K562 (cell line): ENCODE measurements at regions not wholly inside any gene's neighbourhood (a gene's known extent, or its start where the extent isn't known, plus 50 kb on each side); places are given as distances from the start of the nearest gene placed in this dataset.

ENCODE experiments used
- C11orf30 ChIP-seq: fragments of 450-650 bp; IDR thresholded peaks from 2 replicates; pipeline ENCODE4 v1.6.1; 2016; ENCODE audit warnings: low read depth, mild to moderate bottlenecking
- CBX3 ChIP-seq, 2 experiments: IDR thresholded peaks; 1 replicate in 1 of 2; 2 replicates in 1 of 2; pipeline ENCODE4 v1.6.1; 2012; ENCODE audit warnings: inconsistent platforms in 2 of 2, low read length in 2 of 2, borderline replicate concordance in 1 of 2, control low read depth in 1 of 2
- CHD4 ChIP-seq: fragments of 200-600 bp; sonication (generic); IDR thresholded peaks from 3 replicates; pipeline ENCODE4 v1.6.1; 2012; ENCODE audit warnings: low read depth, mild to moderate bottlenecking, mixed read lengths, low read length, inconsistent platforms; ENCODE audit not compliant: insufficient read depth, insufficient replicate concordance, poor library complexity, severe bottlenecking
- E2F5 ChIP-seq: sonication (generic); formaldehyde crosslinking; IDR thresholded peaks from 2 replicates; pipeline ENCODE4 v1.8.0; 2022; ENCODE audit warnings: mild to moderate bottlenecking, missing genetic modification reagents
- FOSL1 ChIP-seq: fragments of 200-800 bp; sonication (Bioruptor generic); conservative IDR thresholded peaks from 2 replicates; pipeline ENCODE4 v1.6.1; 2016; ENCODE audit warnings: missing genetic modification characterization, missing compliant biosample characterization
- GTF2E2 ChIP-seq: fragments of 200-800 bp; sonication (Bioruptor generic); IDR thresholded peaks from 2 replicates; pipeline ENCODE4 v1.6.1; 2016; ENCODE audit warnings: missing genetic modification characterization, missing compliant biosample characterization
- GTF2F1 ChIP-seq: IDR thresholded peaks from 2 replicates; pipeline ENCODE4 v1.6.1; 2011; ENCODE audit warnings: low read depth, low read length, improper control_type of control experiment
- HBP1 ChIP-seq: fragments of 450-650 bp; formaldehyde crosslinking; IDR thresholded peaks from 2 replicates; pipeline ENCODE4 v1.4.0; 2022; ENCODE audit warnings: missing genetic modification characterization
- HDAC6 ChIP-seq: IDR thresholded peaks from 2 replicates; pipeline ENCODE4 v1.6.1; 2012; ENCODE audit warnings: low read depth, mild to moderate bottlenecking, control low read depth, inconsistent platforms, low read length, moderate library complexity
- IRF1 ChIP-seq: sonication (generic); formaldehyde crosslinking; IDR thresholded peaks from 2 replicates; pipeline ENCODE4 v1.8.0; 2022; ENCODE audit warnings: missing genetic modification reagents, mild to moderate bottlenecking, borderline replicate concordance
- MAFF ChIP-seq: IDR thresholded peaks from 2 replicates; pipeline ENCODE4 v1.6.1; 2012; ENCODE audit warnings: low read length, improper control_type of control experiment
- MITF ChIP-seq: IDR thresholded peaks from 2 replicates; pipeline ENCODE4 v1.6.1; 2014; ENCODE audit warnings: antibody characterized with exemption
- MXI1 ChIP-seq: IDR thresholded peaks from 2 replicates; pipeline ENCODE4 v1.6.1; 2011; ENCODE audit warnings: low read depth, mild to moderate bottlenecking, improper control_type of control experiment, low read length
- MYC ChIP-seq, 2 experiments: fragments of 250-450 bp in 1 of 2; sonication (Bioruptor Pico) in 1 of 2; IDR thresholded peaks; 2 replicates each; pipeline versions ENCODE4 v1.5.1 to v1.6.1; 2012 to 2021; ENCODE audit warnings: low read depth in 2 of 2, borderline replicate concordance in 1 of 2, improper control_type of control experiment in 1 of 2, low read length in 1 of 2, mild to moderate bottlenecking in 1 of 2, moderate library complexity in 1 of 2
- NFXL1 ChIP-seq: fragments of 450-650 bp; formaldehyde crosslinking; IDR thresholded peaks from 2 replicates; pipeline ENCODE4 v1.4.0; 2021; ENCODE audit warnings: mild to moderate bottlenecking
- PYGO2 ChIP-seq: fragments of 450-650 bp; IDR thresholded peaks from 2 replicates; pipeline ENCODE4 v1.6.1; 2016; ENCODE audit warnings: mild to moderate bottlenecking, missing genetic modification characterization, moderate library complexity, missing compliant biosample characterization
- RBFOX2 ChIP-seq: fragments of 200-400 bp; formaldehyde crosslinking; IDR thresholded peaks from 2 replicates; pipeline ENCODE4 v1.6.1; 2017; ENCODE audit warnings: low read depth, mild to moderate bottlenecking, low read length, moderate library complexity
- SETDB1 ChIP-seq: IDR thresholded peaks from one replicate; pipeline ENCODE4 v1.6.1; 2012; ENCODE audit warnings: low read length, control low read depth, inconsistent platforms
- SMARCA4 ChIP-seq: fragments of 450-650 bp; IDR thresholded peaks from 2 replicates; pipeline ENCODE4 v1.6.1; 2016
- TRIM25 ChIP-seq: fragments of 450-650 bp; IDR thresholded peaks from 2 replicates; pipeline ENCODE4 v1.7.0; 2016; ENCODE audit warnings: borderline replicate concordance
- ZNF212 ChIP-seq: fragments of 450-650 bp; formaldehyde crosslinking; IDR thresholded peaks from 2 replicates; pipeline ENCODE4 v1.4.0; 2020; ENCODE audit warnings: mild to moderate bottlenecking
- ZNF589 ChIP-seq: fragments of 200-800 bp; sonication (Bioruptor generic); IDR thresholded peaks from 2 replicates; pipeline ENCODE4 v1.6.1; 2016; ENCODE audit warnings: low read depth, missing genetic modification characterization, missing compliant biosample characterization

- TF ChIP-seq MITF (no peak), RBFOX2 (no peak), SMARCA4 (peak; percentile 69), MXI1 (no peak), SETDB1 (no peak), C11orf30 (peak; percentile 38; the same call in 1 of the 2 replicates), IRF1 (CRISPR knock-in tag) (no peak), ZNF212 (CRISPR knock-in tag) (no peak), GTF2F1 (no peak), HDAC6 (no peak), GTF2E2 (tag) (no peak), MAFF (peak; percentile 31; the same call in 1 of the 2 replicates), NFXL1 (no peak), MYC (IDR thresholded peaks at IDR 0.05; ENCODE audit: low read depth, low read length) (no peak), MYC (CRISPR knock-in tag; IDR thresholded peaks at IDR 0.05; ENCODE audit: borderline replicate concordance, low read depth) (no peak), PYGO2 (tag) (no peak), FOSL1 (tag) (peak; percentile 86), TRIM25 (no peak), ZNF589 (CRISPR knock-in tag) (no peak), E2F5 (CRISPR knock-in tag) (no peak), CBX3 (IDR thresholded peaks at IDR 0.05; ENCODE audit: borderline replicate concordance in 1 of 2, low read length in 2 of 2) (no peak), HBP1 (no peak), CHD4 (no peak)
Observed at GRCh38 chr5:87121304-87122150, 146.2 kb upstream of the RASA1 start (continued).
